Neural crest cell (in vitro differentiated cells): ENCODE measurements at regions not wholly inside any gene's neighbourhood (a gene's known extent, or its start where the extent isn't known, plus 50 kb on each side); places are given as distances from the start of the nearest gene placed in this dataset.

Experiments used
- DNase-seq: peaks from one replicate; pipeline ENCODE4 v3.0.0; 2021; ENCODE audit warnings: low read depth, mixed read lengths, low spot score
- H3K27ac Mint-ChIP-seq: one replicate; pipeline ENCODE4 v1.8.0; 2021; ENCODE audit warnings: mild to moderate bottlenecking, mixed read lengths; ENCODE audit not compliant: unreplicated experiment
- H3K27me3 Mint-ChIP-seq: 2 replicates; pipeline ENCODE4 v1.8.0; 2021; ENCODE audit warnings: low read depth, mild to moderate bottlenecking, mixed read lengths
- H3K36me3 Mint-ChIP-seq: 2 replicates; pipeline ENCODE4 v1.8.0; 2021; ENCODE audit warnings: low read depth, mild to moderate bottlenecking, mixed read lengths
- H3K4me1 Mint-ChIP-seq: 2 replicates; pipeline ENCODE4 v1.8.0; 2021; ENCODE audit warnings: mixed read lengths
- H3K4me3 Mint-ChIP-seq: one replicate; pipeline ENCODE4 v1.8.0; 2021; ENCODE audit warnings: mild to moderate bottlenecking, mixed read lengths
- H3K9me3 Mint-ChIP-seq: 2 replicates; pipeline ENCODE4 v1.8.0; 2021; ENCODE audit warnings: mixed read lengths
- TF ChIP-seq, protein P1 (sequence below): fragments of 200-600 bp; sonication (generic); conservative IDR thresholded peaks from 2 replicates; pipeline ENCODE4 v1.5.0; 2021; ENCODE audit warnings: antibody characterized with exemption, mild to moderate bottlenecking

DNA sequence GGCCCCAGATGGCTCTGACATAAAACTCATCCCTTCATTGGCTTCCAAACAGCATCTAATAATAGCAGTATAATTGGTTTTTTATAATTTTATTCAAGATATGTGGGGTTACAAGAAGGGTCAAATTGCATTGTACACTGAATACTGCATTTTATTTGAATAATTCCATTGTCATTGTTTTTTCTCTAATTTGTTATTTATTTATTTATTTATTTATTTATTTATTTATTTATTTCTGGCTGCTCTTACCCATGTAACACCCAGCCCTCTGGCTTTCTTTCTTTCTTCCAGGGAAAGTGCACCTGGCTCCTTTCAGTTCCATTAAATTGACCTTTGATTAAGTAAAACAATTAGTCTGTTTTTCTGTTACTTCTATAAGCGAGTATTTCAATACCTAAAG, 210.1 kb downstream of the CDH9 start:
- Mint-ChIP-seq H3K27ac (no peak overlapping the region), H3K9me3 (peaks cover 7% of the 10 kb centered on the region), H3K27me3 (no peaks in the 10 kb centered on the region), H3K36me3 (no peaks in the 10 kb centered on the region), H3K4me1 (no peaks in the 10 kb centered on the region), H3K4me3 (no peak overlapping the region)
- DNase-seq = no peak
- TF ChIP-seq, protein P1, sequence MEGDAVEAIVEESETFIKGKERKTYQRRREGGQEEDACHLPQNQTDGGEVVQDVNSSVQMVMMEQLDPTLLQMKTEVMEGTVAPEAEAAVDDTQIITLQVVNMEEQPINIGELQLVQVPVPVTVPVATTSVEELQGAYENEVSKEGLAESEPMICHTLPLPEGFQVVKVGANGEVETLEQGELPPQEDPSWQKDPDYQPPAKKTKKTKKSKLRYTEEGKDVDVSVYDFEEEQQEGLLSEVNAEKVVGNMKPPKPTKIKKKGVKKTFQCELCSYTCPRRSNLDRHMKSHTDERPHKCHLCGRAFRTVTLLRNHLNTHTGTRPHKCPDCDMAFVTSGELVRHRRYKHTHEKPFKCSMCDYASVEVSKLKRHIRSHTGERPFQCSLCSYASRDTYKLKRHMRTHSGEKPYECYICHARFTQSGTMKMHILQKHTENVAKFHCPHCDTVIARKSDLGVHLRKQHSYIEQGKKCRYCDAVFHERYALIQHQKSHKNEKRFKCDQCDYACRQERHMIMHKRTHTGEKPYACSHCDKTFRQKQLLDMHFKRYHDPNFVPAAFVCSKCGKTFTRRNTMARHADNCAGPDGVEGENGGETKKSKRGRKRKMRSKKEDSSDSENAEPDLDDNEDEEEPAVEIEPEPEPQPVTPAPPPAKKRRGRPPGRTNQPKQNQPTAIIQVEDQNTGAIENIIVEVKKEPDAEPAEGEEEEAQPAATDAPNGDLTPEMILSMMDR = no peak

DNA sequence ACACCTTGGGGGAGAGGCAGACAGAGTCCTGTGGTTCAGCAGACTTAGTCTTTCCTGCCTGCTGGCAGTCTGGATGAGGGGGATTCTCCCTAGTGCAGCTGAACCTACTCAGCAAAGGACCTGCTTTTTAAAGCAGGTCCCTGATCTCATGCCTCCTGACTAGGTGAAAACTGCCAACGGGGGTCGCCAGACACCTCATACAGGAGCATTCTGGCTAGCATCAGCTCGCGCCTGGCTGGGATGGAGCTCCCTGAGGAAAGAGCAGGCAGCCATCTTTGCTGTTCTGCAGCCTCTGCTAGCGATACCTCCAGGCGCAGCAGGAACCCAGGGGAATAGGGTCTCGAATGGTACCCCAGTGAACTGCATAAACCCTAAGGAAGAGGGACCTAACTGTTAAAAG, 225.2 kb downstream of the CDH9 start:
- H3K27me3 Mint-ChIP-seq = no peaks in the 10 kb centered on the region

DNA sequence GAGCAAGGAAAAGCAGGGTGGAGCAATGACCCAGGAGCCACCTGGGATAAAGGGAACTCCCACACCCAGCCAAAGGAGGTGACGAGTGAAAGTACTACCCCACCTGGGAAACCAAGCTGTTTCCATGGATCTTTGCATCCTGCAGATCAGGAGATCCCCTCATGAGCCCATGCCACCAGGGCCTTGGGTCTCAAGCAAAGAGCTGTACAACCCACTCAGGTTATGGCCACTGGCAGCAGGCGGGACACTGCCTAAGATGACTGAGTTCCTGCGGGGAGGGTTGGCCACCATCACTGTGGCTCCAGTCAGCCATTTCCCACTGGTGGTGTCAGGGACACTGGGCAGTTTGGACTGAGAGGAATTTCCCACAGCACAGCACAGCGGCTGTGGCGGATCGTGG, 225.7 kb downstream of the CDH9 start:
- Mint-ChIP-seq H3K4me3 (no peak overlapping the region), H3K27ac (no peak overlapping the region), H3K9me3 (peaks cover 22% of the 10 kb centered on the region), H3K36me3 (peaks cover 9% of the 10 kb centered on the region), H3K27me3 (no peaks in the 10 kb centered on the region), H3K4me1 (no peaks in the 10 kb centered on the region)
- TF ChIP-seq, protein P1 = no peak
- DNase-seq = no peak

More for the DNA sequence above, 225.2 kb downstream of the CDH9 start:
- H3K9me3 Mint-ChIP-seq = peaks cover 25% of the 10 kb centered on the region
- TF ChIP-seq, protein P1 = no peak
- H3K4me1 Mint-ChIP-seq = no peaks in the 10 kb centered on the region
- no peak overlapping the region for H3K27ac Mint-ChIP-seq
- no peak for DNase-seq
- peaks cover 9% of the 10 kb centered on the region for H3K36me3 Mint-ChIP-seq
- H3K4me3 Mint-ChIP-seq = no peak overlapping the region

DNA sequence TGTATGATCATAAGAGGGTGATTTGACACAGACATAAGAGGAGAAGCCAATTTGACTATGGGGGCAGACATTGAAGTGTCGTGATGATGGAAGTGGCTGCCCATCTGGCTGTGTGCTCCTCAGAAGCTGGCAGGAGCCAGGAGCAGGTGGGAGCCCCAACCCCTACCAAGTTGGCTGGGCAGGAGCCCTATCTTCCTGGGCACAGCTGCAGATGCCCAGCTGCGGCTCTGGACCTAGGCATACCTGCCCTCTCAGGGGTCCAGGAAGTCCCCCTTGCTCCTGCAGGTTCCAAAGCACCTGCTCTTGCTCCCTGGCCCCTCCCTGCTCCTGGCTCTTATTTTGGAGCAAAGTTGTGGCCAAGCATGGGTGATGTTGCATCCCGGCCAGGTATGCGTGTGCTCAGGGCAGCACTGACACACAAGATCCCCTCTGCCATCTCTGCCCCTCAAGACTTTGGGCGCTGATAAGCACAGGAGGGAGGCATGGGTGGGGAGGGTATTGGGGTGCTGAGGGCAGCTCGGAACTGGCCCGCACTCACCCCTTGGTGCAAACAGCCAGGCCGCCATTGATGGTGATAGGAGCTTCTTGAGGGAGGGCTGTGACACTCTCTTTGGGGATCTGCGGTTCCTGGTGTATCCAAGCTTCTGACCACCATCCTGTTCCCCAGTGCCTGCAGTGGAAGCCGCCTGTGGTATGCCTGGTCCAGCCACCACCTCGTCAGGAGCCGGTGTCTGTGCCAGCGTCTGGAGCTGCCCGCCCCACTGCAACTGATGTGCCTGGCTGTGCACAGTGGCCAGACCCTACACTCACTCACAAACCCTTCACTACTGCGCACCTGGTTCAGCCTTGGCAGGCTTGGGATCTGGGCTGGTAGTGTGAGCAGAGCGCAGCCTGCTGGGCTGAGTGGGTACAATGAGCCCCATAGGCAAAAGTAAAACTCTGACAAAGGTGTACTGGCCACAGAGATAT, 230.9 kb downstream of the CDH9 start:
- Mint-ChIP-seq H3K27me3 (no peaks in the 10 kb centered on the region), H3K27ac (no peak overlapping the region), H3K9me3 (peaks cover 12% of the 10 kb centered on the region), H3K4me3 (no peak overlapping the region), H3K36me3 (peaks cover 2% of the 10 kb centered on the region), H3K4me1 (no peaks in the 10 kb centered on the region)
- DNase-seq = no peak
- TF ChIP-seq, protein P1 = no peak

DNA sequence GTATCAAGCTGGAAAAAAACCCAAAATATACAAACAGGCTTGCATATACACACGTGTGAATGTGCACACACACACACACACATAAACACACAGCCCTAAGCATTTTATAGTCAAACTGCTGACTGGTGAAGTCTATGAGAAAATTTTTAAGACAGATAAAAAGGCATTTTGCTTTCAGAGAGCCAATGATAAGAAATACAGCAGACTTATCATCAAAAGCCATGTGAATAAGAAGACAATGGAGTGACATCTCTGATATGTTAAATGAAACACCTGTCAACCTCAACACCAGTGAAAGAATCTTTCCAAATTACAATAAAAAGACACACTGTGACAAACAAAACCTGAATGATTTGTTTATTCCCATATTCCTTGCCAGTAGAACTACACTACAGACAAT, 233.3 kb downstream of the CDH9 start:
- no peaks in the 10 kb centered on the region for H3K27me3 Mint-ChIP-seq
- H3K36me3 Mint-ChIP-seq = peaks cover 2% of the 10 kb centered on the region
- no peak for DNase-seq
- H3K4me1 Mint-ChIP-seq = no peaks in the 10 kb centered on the region
- peaks cover 8% of the 10 kb centered on the region for H3K9me3 Mint-ChIP-seq
- no peak overlapping the region for H3K4me3 Mint-ChIP-seq
- TF ChIP-seq, protein P1 = no peak
- no peak overlapping the region for H3K27ac Mint-ChIP-seq
